NCI-H2227 (cell line): ENCODE measurements at regions not wholly inside any gene's neighbourhood (a gene's known extent, or its start where the extent isn't known, plus 50 kb on each side); places are given as distances from the start of the nearest gene placed in this dataset.
"Not testable (repeated sequence)": the region's sequence is repeated elsewhere in the genome, so short reads cannot be mapped to it uniquely, and the experiment has no call there.

Experiments
- DNase-seq: peaks from one replicate; lab custom pipeline; 2025; ENCODE audit not compliant: unreplicated experiment; lab: John Stamatoyannopoulos, UW

DNA sequence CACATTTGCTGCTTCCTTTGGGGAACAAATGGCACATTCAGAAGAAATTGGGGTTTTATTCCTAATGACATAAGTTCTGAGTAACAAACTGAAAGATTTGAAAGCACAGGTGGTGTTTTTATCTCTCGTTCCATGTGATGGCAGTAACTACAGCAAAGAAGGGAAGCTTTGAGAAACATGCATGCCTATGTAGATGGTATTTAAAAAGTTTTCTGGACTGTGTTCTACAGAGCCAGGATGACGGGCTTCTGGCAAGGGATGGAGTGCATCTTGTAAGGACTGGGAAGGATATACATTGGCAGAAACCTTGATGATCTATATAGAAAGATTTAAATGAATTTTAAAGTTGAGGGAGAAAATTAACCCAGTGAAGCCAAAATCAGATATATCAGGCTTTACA is 362.2 kb upstream of the ROPN1 start:
- no peak for DNase-seq

- no peak for DNase-seq
Measured at GRCh38 chr3:124358156-124358555, 366.2 kb upstream of the ROPN1 start.

DNA sequence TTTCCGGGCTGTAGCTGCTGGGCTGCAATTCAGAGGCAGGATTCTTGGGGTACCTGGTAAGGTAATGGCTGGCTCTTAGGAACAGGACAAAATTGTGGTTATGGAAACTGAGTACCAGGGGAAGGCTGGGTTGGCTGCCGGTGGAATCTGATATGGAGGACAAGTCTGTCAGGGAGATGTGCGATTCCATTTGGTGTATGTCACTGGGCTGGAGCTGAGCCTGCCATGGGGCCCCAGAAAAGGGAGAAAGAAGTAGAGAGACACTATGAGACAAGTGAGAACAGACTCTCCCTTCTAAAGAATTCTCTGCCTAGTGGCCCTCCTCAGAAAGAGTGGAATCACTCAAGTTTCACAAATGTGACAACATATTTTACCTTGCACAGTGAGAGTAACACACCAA is 368.2 kb upstream of the ROPN1 start:
- no peak for DNase-seq

GRCh38 chr3:124360563-124360962 is 368.6 kb upstream of the ROPN1 start:
- DNase-seq = no peak

GRCh38 chr3:124361566-124361965 is 368.7 kb upstream of the UMPS start:
- no peak for DNase-seq

- DNase-seq = no peak
Measured at GRCh38 chr3:124362455-124362854, 367.8 kb upstream of the UMPS start.

DNA sequence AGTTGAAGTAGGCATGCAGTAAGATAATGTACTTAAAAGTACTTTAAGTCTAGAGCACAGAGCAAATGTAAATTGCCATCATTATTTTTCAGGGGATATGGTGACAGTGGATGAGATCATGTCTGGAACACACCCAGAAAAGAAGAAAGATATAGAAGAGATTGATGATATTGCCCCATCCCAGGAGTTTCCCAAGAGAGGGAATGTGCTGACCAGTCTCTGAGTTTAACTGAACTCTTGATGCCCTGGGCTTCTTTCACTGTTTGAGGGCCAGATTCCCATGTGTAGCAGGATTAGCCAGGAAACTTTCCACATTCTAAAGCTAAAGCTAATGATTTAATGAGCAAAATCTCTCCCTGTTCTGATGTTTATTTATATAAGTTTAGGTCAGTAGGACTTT is 366.8 kb upstream of the UMPS start:
- no peak for DNase-seq

- no peak for DNase-seq
Measured at GRCh38 chr3:124364317-124365020, 365.8 kb upstream of the UMPS start.

DNA sequence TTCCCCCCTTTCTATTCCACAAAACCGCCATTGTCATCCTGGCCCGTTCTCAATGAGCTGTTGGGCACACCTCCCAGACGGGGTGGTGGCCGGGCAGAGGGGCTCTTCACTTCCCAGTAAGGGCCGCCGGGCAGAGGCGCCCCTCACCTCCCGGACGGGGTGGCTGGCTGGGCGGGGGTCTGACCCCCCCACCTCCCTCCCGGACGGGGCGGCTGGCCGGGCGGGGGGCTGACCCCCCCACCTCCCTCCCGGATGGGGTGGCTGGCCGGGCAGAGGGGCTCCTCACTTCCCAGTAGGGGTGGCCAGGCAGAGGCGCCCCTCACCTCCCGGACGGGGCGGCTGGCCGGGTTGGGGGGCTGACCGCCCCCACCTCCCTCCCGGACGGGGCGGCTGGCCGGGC is 363.6 kb upstream of the UMPS start:
- not testable (repeated sequence) for DNase-seq

DNA sequence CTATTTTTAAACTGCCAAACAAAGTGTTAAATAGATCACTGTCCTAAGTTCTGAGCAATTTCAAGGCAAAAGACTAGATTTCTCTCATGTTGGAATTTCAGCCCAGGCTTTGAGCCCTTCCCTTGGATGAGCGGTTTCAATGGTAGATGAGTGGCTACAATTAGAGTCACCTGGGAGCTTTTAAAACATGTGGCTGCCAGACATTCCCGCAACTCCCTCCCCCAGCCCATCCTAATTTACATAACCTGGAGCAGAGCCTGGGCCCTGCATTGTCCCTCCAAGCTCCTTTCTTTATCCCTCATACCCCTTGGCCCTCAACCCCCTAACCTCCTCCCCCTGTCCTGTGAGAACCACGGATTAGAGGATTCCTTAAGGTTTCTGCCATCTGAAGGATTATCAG is 357.5 kb upstream of the UMPS start:
- DNase-seq = no peak

GRCh38 chr3:124373524-124373923 is 356.7 kb upstream of the UMPS start:
- DNase-seq = no peak

GRCh38 chr3:124374583-124374982 is 355.7 kb upstream of the UMPS start:
- DNase-seq = no peak

DNA sequence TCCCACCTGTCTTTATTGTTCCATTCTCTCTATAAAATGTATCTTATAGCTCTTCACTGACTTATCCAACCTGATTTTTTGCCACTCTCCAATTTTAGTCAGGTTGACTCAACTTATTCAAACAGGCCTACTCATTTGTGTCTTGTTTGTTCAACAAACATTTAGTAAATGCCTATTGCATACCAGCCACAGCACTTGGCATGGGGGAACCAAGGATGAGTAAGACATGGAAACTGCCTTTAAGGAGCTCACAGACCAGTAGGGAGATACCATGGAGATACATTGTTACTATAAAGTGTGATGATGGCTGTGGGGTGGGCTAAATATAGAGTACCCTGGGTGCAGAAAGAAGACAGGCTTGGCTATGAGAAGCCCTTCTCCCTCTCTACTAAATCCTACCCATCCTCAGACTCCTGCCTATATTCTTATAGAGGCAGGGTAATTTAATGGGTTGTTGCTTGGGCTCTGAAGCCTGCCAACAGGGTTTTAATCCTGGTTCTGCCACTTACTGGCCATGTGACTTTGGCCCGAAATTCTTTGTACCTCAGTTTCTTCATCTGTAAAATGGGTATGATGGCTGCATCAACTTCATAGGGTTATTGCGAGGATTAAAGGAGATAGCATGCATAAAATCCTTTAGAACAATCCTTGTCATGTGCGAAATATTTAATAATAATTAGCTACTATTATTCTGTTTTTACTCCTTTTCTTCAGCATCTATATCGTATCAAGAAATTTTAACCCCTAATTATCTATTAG is 348.5 kb upstream of the UMPS start:
- DNase-seq = no peak

- DNase-seq = no peak
Measured at GRCh38 chr3:124383051-124383450, 347.2 kb upstream of the UMPS start.

DNA sequence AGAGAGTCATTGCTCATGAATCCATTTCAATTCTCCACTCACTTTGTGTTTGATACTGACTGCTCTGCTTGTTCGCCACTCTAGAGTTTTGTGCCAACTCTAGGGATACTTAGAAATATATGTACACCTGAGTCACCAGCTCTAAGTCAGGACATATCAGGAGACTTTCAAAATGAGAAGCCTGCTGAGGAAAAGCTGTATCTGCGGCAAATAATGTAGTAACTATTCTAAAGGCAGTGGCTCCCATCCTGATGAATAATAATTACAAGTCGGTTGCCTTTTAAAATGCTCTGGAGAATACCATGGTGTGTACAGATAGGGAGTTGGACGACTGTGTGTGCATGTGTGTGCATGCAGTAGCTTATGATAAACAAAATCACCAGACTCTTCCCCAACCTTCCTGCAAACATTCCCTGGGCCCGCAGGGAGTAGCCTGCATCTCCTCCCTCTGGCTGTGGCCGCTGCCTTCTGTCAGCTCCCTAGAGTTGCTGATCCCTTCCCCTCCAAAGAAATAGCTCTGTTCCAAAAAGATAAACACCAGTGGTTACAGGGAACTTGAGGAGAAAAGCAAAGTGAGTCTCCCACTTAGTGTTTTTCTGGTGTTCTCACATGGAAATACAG is 346.3 kb upstream of the UMPS start:
- DNase-seq = no peak

DNA sequence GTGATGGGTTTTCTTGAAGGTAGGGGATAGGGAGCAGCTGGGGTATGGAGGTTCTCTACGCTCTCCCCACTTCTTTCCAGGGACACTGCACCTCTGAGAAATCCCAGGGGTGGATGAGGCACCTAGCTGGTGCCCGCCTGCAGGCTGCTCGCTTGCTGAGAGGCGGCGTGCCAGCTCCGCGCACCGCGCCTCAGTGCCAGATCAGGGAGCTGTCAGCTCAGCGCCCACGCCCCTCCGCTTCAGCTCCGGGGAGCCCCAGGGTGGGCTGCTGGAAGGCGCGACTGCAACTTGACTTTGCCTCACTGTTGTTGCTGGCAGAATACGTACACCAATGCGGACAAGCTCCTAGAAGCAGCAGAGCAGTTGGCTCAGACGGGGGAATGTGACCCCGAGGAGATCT is 345.7 kb upstream of the UMPS start:
- DNase-seq = no peak

DNA sequence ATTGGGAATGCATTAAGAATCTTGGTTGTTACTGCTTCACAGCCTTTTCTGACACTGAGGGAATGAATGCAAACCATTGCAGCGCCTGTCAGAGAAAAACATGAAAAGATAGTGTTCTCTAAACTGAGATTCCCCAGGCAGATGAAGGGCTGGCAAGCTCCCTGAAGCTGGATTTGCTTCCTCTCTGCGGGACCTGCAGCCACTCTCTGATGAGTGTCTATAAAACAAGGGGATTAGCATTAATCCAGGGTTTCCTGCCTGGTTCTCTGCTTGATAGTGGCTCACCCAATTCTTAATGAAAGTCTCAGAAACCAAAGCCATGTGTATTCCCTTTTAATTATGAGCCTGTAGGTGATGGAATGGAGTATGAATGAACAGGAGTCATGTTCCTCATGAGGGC is 344.3 kb upstream of the UMPS start:
- no peak for DNase-seq

GRCh38 chr3:124386996-124387595 is 343.2 kb upstream of the UMPS start:
- no peak for DNase-seq

DNA sequence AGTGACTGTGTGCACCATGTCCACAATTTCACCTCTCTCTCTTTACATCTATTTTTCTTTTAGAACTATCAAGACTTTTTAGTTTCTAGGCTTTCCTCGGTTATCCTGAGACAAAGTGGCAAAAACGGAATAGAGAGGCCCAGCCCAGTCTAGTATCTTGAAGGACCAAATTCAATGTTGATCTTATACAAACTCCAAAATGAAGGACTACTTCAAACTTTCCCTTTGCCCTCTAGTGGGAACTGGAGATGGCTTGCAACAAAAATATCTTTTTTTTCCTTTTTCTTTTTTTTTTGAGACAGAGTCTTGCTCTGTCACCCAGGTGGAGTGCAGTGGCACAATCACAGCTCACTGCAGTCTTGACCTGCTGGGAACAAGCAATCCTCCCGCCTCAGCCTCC is 338.5 kb upstream of the UMPS start:
- DNase-seq = no peak

DNA sequence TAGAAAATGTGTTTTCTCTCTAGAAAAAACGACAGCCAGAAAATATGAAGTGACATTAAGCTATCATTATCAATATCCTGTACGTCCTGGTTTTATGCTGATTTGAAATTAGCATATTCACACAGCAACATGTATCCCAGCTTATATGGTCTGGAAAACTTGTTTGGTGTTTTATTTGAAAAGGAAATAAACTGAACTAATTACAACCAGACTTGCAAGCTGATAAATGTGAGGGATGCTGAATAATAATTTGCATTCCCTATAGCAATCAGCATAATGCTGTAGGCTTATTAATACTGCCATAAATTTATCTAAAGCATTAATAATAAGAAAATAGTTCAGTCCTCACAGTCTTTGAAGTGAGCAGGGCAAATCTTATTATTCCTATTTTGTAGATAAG is 336.9 kb upstream of the UMPS start:
- DNase-seq = no peak

DNA sequence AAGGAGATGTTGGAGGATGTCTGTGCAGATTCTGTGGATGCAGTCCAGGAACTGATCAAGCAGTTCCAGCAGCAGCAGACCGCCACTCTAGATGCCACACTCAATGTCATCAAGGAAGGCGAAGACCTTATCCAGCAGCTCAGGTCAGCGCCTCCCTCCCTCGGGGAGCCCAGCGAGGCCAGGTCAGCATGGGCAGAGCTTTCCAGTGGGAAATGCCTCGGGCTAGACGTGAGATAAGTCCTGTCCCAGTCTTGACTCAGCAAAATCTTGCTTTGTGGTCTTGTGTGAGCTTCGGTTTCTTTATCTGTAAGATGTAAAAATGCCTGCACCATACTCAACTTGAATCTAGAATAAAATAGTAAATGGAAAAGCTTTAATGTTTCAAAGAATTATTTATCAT is 335.1 kb upstream of the UMPS start:
- DNase-seq = no peak
